HCT116 (cell line): ENCODE measurements at regions not wholly inside any gene's neighbourhood (a gene's known extent, or its start where the extent isn't known, plus 50 kb on each side); places are given as distances from the start of the nearest gene placed in this dataset.

ENCODE experiments used
- ATAC-seq: fragments of 200-7000 bp; cut with Tn5 transposase; 2 replicates; pipeline ENCODE4 v1.9.1; 2020; ENCODE audit warnings: mild to moderate bottlenecking, moderate library complexity
- BruUV-seq: library from RNA; stranded (reverse); fragments of 400-500 nt; replicated peaks from 2 replicates; lab custom pipeline; 2021; lab: Mats Ljungman, UMichigan
- CTCF ChIA-PET: fragments of 300-600 bp; sonication (Branson Sonifier 250); formaldehyde crosslinking; loops from one replicate; lab custom pipeline; 2021; ENCODE audit warnings: antibody characterized with exemption; lab: Charles Lee
- POLR2A ChIA-PET: fragments of 300-600, 350-600 bp; sonication (Branson Sonifier 250); formaldehyde crosslinking; loops from one replicate; lab custom pipeline; 2021; ENCODE audit warnings: antibody characterized with exemption; lab: Charles Lee
- RAD21 ChIA-PET, 2 experiments: fragments of 300-600 bp; sonication (Branson Sonifier 250); formaldehyde crosslinking; loops; one replicate each; lab custom pipeline; 2023; ENCODE audit warnings: low total read pairs in 2 of 2; ENCODE audit not compliant: uncharacterized antibody in 2 of 2, unreplicated experiment in 2 of 2, low non-redundant PET in 1 of 2; lab: Charles Lee
- DNase-seq: peaks from one replicate; pipeline ENCODE4 v3.0.0-alpha.2; 2010; ENCODE audit warnings: low read depth, low spot score
- H2AFZ ChIP-seq: fragments of 200-600 bp; shearing (Covaris generic), sonication (generic); 2 replicates; pipeline ENCODE4 v1.6.1; 2017; ENCODE audit warnings: low read depth, mixed run types, mixed read lengths, antibody characterized with exemption, low read length; ENCODE audit not compliant: poor library complexity, severe bottlenecking
- H3K27ac ChIP-seq: 2 replicates; pipeline ENCODE4 v1.5.1; 2012; ENCODE audit warnings: low read depth, low read length
- H3K27me3 ChIP-seq: fragments of 200-600 bp; sonication (generic); 2 replicates; pipeline ENCODE4 v1.6.1; 2016; ENCODE audit warnings: mixed run types, low read length, mixed read lengths; ENCODE audit not compliant: insufficient read depth
- H3K36me3 ChIP-seq, 2 experiments: fragments of 200-500 bp in 1 of 2; fragments of 200-600 bp in 1 of 2; sonication (Bioruptor generic) in 1 of 2; sonication (generic) in 1 of 2; 2 replicates each; pipeline versions ENCODE4 v1.5.1 to v1.6.1; 2014 to 2016; ENCODE audit warnings: low read length in 2 of 2, inconsistent platforms in 1 of 2, mixed read lengths in 1 of 2, mixed run types in 1 of 2; ENCODE audit not compliant: insufficient read depth in 2 of 2, control insufficient read depth in 1 of 2
- H3K4me1 ChIP-seq, 2 experiments: fragments of 200-600 bp in 1 of 2; sonication (generic) in 1 of 2; 2 replicates each; pipeline versions ENCODE4 v1.5.1 to v1.6.1; 2012 to 2017; ENCODE audit warnings: low read length in 2 of 2, inconsistent platforms in 1 of 2, mild to moderate bottlenecking in 1 of 2, mixed read lengths in 1 of 2, mixed run types in 1 of 2, moderate library complexity in 1 of 2; ENCODE audit not compliant: insufficient read depth in 2 of 2, control insufficient read depth in 1 of 2
- H3K4me2 ChIP-seq: fragments of 200-600 bp; sonication (generic); 2 replicates; pipeline ENCODE4 v1.6.1; 2017; ENCODE audit warnings: mixed run types, low read length, mixed read lengths
- H3K4me3 ChIP-seq, 2 experiments: fragments of 200-600 bp in 1 of 2; sonication (generic) in 1 of 2; replicated peaks in 1 of 2; 2 replicates each; pipeline ENCODE4 v1.5.1; 2011 to 2016; ENCODE audit warnings: low read length in 2 of 2, control low read depth in 1 of 2, low read depth in 1 of 2, mild to moderate bottlenecking in 1 of 2, mixed read lengths in 1 of 2, mixed run types in 1 of 2
- H3K79me2 ChIP-seq: fragments of 200-600 bp; sonication (generic); 2 replicates; pipeline ENCODE4 v1.6.1; 2017; ENCODE audit warnings: mild to moderate bottlenecking, mixed run types, low read length, moderate library complexity, mixed read lengths; ENCODE audit not compliant: insufficient read depth
- H3K9ac ChIP-seq: fragments of 200-600 bp; sonication (generic); 2 replicates; pipeline ENCODE4 v1.6.1; 2016; ENCODE audit warnings: low read length, mixed read lengths
- H3K9me2 ChIP-seq: fragments of 200-600 bp; sonication (generic), shearing (Covaris generic); 2 replicates; pipeline ENCODE4 v1.6.1; 2017; ENCODE audit warnings: mixed run types, mild to moderate bottlenecking, moderate library complexity; ENCODE audit not compliant: insufficient read depth
- H3K9me3 ChIP-seq, 2 experiments: fragments of 200-500 bp in 1 of 2; fragments of 200-600 bp in 1 of 2; sonication (Bioruptor generic) in 1 of 2; sonication (generic) in 1 of 2; 2 replicates each; pipeline ENCODE4 v1.6.1; 2014 to 2017; ENCODE audit warnings: low read length in 2 of 2, mixed read lengths in 2 of 2, inconsistent platforms in 1 of 2, low read depth in 1 of 2, mild to moderate bottlenecking in 1 of 2, mixed run types in 1 of 2, moderate library complexity in 1 of 2; ENCODE audit not compliant: control insufficient read depth in 1 of 2, insufficient read depth in 1 of 2
- H4K20me1 ChIP-seq: fragments of 200-600 bp; sonication (generic), shearing (Covaris generic); 2 replicates; pipeline ENCODE4 v1.6.1; 2017; ENCODE audit warnings: mixed run types, mild to moderate bottlenecking, moderate library complexity; ENCODE audit not compliant: insufficient read depth
- EGR1 ChIP-seq: IDR thresholded peaks from 2 replicates; pipeline ENCODE4 v1.6.1; 2012; ENCODE audit warnings: low read depth
- ELF1 ChIP-seq: IDR thresholded peaks from 2 replicates; pipeline ENCODE4 v1.6.1; 2012; ENCODE audit warnings: low read depth, borderline replicate concordance
- FOSL1 ChIP-seq: IDR thresholded peaks from 2 replicates; pipeline ENCODE4 v1.6.1; 2012; ENCODE audit warnings: low read depth
- JUND ChIP-seq: IDR thresholded peaks from 2 replicates; pipeline ENCODE4 v1.6.1; 2012
- POLR2A ChIP-seq: IDR thresholded peaks from 2 replicates; pipeline ENCODE4 v1.7.0; 2011; ENCODE audit warnings: borderline replicate concordance; ENCODE audit not compliant: insufficient read depth, insufficient read length; ENCODE audit errors: extremely low read depth
- RAD21 ChIP-seq: IDR thresholded peaks from 2 replicates; pipeline ENCODE4 v1.6.1; 2012; ENCODE audit warnings: low read depth, mild to moderate bottlenecking
- SIN3A ChIP-seq: IDR thresholded peaks from 2 replicates; pipeline ENCODE4 v1.6.1; 2012; ENCODE audit warnings: low read depth
- TCF7L2 ChIP-seq: IDR thresholded peaks from 2 replicates; pipeline ENCODE4 v1.7.0; 2011; ENCODE audit warnings: borderline replicate concordance, inconsistent platforms; ENCODE audit not compliant: insufficient read depth, insufficient read length; ENCODE audit errors: extremely low read depth
- ZFX ChIP-seq: fragments of 450-650 bp; IDR thresholded peaks from 2 replicates; pipeline ENCODE4 v1.6.1; 2017
- ZNF274 ChIP-seq: fragments of 200-500 bp; sonication (Bioruptor generic); IDR thresholded peaks from 2 replicates; pipeline ENCODE4 v1.6.1; 2014; ENCODE audit warnings: mild to moderate bottlenecking, low read depth, low read length, inconsistent platforms
- intact Hi-C: fragments of 100-400 bp; cut with micrococcal nuclease; formaldehyde crosslinking; loops from 2 replicates; pipeline ENCODE4 v1.10.0; 2022
- TF ChIP-seq, protein P1 (sequence below): IDR thresholded peaks from 2 replicates; pipeline ENCODE4 v1.6.1; 2012
- TF ChIP-seq, protein P2 (sequence below): IDR thresholded peaks from 2 replicates; pipeline ENCODE4 v1.6.1; 2012
- TF ChIP-seq, protein P3 (sequence below): IDR thresholded peaks from 2 replicates; pipeline ENCODE4 v1.6.1; 2012; ENCODE audit warnings: low read depth

- no TSS peak for BruUV-seq
- no peaks in the 10 kb centered on the region for H3K9me3 ChIP-seq
- no peak for ATAC-seq
- H3K9ac ChIP-seq: no peak overlapping the region
- no peak overlapping the region for H2AFZ ChIP-seq
- no peaks in the 10 kb centered on the region for H3K36me3 ChIP-seq
- no peak overlapping the region for H3K4me2 ChIP-seq
- TF ChIP-seq POLR2A: no peak
- no peak for TF ChIP-seq ELF1
- no peak for TF ChIP-seq TCF7L2
- TF ChIP-seq, protein P1, sequence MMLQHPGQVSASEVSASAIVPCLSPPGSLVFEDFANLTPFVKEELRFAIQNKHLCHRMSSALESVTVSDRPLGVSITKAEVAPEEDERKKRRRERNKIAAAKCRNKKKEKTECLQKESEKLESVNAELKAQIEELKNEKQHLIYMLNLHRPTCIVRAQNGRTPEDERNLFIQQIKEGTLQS: no peak
- TF ChIP-seq, protein P2, sequence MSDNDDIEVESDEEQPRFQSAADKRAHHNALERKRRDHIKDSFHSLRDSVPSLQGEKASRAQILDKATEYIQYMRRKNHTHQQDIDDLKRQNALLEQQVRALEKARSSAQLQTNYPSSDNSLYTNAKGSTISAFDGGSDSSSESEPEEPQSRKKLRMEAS: no peak
- TF ChIP-seq, protein P3, sequence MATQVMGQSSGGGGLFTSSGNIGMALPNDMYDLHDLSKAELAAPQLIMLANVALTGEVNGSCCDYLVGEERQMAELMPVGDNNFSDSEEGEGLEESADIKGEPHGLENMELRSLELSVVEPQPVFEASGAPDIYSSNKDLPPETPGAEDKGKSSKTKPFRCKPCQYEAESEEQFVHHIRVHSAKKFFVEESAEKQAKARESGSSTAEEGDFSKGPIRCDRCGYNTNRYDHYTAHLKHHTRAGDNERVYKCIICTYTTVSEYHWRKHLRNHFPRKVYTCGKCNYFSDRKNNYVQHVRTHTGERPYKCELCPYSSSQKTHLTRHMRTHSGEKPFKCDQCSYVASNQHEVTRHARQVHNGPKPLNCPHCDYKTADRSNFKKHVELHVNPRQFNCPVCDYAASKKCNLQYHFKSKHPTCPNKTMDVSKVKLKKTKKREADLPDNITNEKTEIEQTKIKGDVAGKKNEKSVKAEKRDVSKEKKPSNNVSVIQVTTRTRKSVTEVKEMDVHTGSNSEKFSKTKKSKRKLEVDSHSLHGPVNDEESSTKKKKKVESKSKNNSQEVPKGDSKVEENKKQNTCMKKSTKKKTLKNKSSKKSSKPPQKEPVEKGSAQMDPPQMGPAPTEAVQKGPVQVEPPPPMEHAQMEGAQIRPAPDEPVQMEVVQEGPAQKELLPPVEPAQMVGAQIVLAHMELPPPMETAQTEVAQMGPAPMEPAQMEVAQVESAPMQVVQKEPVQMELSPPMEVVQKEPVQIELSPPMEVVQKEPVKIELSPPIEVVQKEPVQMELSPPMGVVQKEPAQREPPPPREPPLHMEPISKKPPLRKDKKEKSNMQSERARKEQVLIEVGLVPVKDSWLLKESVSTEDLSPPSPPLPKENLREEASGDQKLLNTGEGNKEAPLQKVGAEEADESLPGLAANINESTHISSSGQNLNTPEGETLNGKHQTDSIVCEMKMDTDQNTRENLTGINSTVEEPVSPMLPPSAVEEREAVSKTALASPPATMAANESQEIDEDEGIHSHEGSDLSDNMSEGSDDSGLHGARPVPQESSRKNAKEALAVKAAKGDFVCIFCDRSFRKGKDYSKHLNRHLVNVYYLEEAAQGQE: no peak
- TF ChIP-seq RAD21: no peak
- no peak for TF ChIP-seq EGR1
- TF ChIP-seq FOSL1: no peak
- no peak for TF ChIP-seq JUND
- no peak for TF ChIP-seq SIN3A
- TF ChIP-seq ZNF274: no peak
- no peak for TF ChIP-seq ZFX
- no peak for DNase-seq
- no peaks in the 10 kb centered on the region for H3K4me1 ChIP-seq
- ChIA-PET POLR2A (no interaction called here), CTCF (no interaction called here), RAD21 (interaction anchor here in 1 of 2 experiments (0.6 kb wide), 1 partner anchor 168 kb away, joined by 3 read pairs; no protein-coding TSS in a partner anchor)
- H3K27ac ChIP-seq: no peak overlapping the region
- H3K27me3 ChIP-seq: no peaks in the 10 kb centered on the region
- H4K20me1 ChIP-seq: no peaks in the 10 kb centered on the region
- no peak overlapping the region for H3K4me3 ChIP-seq
- H3K9me2 ChIP-seq: no peaks in the 10 kb centered on the region
- intact Hi-C loops: no loop called here
- H3K79me2 ChIP-seq: no peaks in the 10 kb centered on the region
Measured at GRCh38 chrX:10099411-10099810, 57.4 kb upstream of the CLCN4 start.
